Fibroblast of peridontal ligament (primary cell): ENCODE measurements at regions not wholly inside any gene's neighbourhood (a gene's known extent, or its start where the extent isn't known, plus 50 kb on each side); places are given as distances from the start of the nearest gene placed in this dataset.
A peak's percentile ranks its signal among the peaks of the same experiment; 100 is the strongest.
"Not testable (repeated sequence)": the region's sequence is repeated elsewhere in the genome, so short reads cannot be mapped to it uniquely, and the experiment has no call there.

Experiments used
- DNase-seq: peaks from one replicate; pipeline ENCODE4 v3.0.0-alpha.2; 2010; ENCODE audit errors: extremely low read depth

DNA sequence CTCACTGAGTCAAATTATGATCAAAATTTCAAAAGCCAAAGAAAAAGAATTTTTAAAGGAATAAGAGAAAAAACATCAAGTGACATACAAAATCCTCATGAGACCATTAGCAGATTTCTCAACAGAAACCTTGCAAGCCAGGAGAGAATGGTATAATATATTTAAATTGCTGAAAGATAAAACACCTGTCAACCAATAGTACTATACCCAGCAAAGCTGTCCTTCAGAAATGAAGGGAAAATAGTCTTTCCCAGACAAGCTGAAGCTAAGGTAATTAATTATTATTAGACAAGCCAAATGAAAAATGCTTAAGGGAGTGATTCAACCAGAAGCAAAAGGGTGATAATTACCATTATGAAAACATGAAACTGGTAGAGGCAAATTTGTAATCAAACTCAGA is 104.2 kb upstream of the TET2 start:
- DNase-seq = no peak

DNA sequence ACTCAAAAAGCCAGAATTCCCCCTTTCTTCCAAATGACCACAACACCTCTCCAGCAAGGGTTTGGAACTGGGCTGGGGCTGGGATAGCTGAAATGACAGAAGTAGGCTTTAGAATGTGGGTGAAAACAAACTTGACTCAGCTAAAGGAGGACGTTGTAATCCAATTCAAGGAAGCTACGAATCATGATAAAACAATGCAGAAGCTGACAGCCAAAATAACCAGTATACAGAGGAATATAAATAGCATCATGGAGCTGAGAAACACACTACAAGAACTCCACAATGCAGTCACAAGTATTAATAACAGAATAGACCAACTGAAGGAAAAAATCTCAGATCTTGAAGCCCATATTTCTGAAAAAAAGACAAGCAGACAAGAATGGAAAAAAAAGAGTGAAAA is 95.8 kb upstream of the TET2 start:
- DNase-seq = peak; percentile 2

DNA sequence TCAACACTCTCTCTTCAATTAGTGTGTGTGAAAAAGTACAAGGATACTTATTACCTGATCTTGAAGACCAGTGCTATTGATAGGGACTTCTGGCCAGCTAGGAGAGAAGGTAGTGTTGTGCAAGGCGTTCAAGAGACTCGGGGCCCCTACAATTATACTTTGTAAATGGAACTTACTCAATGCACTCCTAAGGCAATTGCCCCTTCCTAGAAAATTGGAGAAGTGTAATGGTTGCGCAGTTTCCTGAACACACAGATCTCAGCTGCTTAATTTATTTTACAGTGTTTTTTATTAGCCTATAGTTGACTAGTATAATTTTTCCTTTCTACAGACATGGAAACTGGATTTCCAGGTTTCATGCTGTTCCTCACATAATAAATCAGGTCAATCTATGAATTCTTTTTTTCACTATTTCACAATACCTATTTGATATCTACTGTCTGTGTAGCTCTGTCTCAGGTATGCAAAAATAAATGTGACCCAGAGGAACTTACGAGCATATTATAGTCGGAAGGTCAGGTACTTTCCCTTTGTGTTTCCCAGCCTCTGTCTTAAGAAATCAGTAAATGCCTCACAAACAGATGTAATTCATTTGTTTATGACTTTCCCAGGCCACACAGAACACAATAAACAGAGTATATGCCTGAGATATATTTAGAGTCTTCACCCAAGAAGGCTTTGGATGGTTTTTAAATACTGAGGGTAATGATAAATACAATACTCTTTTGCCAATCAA is 89.1 kb upstream of the TET2 start:
- no peak for DNase-seq

DNA sequence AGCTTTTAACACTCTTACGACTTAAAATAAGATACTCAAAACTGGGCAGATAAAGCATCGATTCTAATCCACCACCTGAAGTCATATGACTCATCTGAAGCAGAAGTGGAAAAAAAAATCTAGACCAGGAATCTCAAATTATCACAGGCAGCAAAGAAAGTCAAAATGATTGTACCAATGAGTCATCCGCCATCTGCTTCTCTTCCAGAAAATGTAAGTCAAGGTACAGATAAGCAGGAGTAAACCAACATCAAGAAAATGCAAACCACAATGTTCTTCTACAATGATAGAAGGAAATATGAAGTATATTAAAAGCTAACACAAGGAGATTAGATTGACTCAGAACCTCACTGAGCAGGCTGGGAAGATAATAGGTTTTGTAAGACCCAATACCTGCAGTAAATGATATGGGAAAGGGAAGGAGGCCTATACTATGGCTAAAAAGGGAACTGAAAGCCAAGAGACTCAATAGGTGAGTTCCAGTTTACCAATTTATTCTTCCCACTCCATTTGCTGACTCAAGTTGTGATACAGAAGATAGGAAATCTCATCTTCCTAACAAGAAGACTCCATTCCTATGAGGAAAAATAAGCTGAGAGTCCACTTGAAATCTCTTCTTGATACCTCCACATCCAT is 88.4 kb upstream of the TET2 start:
- DNase-seq = no peak

- no peak for DNase-seq
Observed at GRCh38 chr4:105059337-105059736, 87.3 kb upstream of the TET2 start.

DNA sequence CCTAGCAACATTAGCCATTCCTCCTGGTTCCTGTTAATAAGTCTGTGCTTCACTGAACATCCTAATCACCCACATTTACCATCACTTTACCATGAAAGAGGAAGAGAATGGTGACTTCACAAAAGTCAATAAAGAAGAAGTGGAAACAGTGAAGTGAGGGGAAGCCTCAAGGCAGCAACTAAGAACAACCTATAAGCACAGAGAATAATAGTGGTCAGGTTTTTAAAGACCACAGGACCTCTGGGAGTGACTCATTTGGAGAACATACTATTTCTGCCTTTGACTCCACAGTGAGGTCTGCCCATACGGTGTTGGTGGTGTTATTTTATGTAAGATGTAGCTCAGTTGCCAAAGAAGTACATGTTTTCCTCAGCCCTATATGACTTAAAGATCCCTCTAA is 86.0 kb upstream of the TET2 start:
- DNase-seq = no peak

GRCh38 chr4:105061136-105061696 is 85.5 kb upstream of the TET2 start:
- no peak for DNase-seq

- DNase-seq = no peak
Observed at GRCh38 chr4:105061731-105062130, 84.9 kb upstream of the TET2 start.

DNA sequence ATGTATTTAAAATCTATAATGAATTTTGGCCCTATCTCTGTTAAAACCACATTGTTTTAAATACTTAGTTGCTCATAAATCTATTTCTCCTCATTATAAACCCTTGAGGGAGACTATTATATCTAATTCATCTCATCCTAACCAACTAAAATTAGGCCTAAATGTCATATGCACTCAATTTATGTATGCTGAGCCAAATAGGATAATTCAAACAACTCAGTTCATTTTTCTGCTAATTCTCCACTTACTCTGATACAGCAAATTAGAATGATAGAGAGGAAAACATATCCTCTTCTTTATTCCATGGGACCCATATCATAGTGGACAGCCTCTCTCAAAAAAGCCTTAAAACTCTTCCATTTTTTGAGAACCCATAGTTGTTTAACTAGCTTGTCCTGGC is 80.3 kb upstream of the TET2 start:
- no peak for DNase-seq

DNA sequence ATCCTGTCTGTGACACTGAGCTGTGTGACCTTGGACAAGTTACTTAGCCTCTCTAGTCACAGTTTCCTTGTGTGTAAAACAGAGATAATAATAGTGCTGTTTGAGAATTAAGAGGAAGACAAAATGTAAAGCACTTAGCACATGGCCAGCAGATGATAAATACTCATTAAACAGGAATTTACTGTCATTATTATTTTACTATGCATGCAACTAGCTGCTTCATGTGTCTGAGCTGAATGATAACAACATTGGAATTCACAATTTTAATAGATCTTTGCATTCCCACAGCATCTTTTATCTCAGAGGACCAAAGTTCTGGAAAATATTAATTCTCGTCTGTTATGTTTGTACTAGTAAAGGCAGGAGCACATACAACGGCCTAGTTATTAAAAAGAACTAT is 79.2 kb upstream of the TET2 start:
- DNase-seq = no peak

- no peak for DNase-seq
Observed at GRCh38 chr4:105067946-105068345, 78.7 kb upstream of the TET2 start.

DNA sequence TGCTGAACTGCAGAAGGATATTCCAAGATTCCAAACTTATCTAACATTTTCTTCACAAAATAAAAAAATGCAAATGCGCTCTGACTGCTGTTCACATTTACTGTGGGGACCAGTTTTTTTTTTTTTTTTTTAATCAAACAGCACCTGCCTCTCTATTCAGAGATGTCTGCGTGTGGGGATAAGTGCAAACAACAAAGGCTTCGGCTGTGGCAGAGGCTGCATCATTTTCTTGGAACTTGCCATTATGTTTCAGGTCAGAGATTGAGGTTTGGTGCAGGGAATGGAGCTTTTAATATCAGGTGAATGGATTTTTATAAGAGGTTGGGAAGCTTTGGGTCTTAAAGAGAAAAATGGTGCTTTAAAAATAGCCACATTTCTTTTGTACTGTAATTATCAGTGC is 78.2 kb upstream of the TET2 start:
- DNase-seq = no peak

DNA sequence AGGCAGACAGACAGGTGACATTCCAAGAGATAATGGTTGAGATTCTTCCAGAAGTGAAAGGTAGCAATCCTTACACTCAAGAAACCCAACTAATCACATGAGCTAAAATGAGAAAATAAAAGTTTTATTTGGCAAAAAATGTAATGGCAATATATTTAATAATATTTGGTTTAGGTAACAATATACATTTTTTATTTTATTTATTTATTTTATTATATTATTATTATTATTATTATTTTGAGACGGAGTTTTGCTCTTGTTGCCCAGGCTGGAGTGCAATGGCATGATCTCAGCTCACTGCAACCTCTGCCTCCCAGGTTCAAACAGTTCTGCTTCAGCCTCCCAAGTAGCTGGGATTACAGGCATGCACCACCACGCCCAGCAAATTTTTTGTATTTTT is 74.6 kb upstream of the TET2 start:
- DNase-seq = not testable (repeated sequence)

DNA sequence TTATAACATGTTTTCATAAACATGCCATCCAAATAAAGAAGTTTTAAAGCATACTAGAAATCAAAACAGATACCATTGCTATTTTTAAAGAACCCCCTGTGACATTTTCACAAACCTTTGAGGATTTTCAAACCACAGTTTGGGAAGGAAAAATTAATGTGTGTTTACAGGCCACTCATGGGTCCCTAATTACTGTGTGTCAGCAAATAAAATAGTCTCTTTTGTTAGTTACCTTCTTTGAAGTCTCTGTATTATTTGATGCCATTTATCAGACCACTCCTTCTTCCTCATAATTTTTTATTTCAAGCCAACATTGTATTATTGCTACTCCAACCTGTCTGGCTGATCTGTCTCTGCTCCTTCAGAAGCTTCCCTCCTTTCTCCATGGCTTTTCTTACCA is 72.6 kb upstream of the TET2 start:
- no peak for DNase-seq

DNA sequence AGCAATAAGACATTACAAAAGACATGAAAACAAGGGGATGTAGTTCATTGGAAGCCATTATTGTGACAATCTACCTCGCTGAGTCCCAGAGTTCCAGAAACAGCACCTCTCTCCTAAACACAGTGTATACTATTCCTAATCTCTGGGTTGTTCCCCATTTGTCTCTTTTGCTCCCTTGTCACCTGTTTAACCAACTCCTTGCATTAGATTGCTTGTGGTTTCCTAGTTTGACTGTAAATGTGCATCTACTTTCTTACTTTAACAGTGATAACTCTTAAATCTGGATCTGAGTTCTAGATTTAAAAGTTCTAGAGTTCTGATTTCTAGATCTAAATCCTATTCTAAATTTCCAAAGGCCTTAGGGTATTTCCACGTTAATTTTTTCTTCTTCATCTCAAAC is 71.6 kb upstream of the TET2 start:
- no peak for DNase-seq

DNA sequence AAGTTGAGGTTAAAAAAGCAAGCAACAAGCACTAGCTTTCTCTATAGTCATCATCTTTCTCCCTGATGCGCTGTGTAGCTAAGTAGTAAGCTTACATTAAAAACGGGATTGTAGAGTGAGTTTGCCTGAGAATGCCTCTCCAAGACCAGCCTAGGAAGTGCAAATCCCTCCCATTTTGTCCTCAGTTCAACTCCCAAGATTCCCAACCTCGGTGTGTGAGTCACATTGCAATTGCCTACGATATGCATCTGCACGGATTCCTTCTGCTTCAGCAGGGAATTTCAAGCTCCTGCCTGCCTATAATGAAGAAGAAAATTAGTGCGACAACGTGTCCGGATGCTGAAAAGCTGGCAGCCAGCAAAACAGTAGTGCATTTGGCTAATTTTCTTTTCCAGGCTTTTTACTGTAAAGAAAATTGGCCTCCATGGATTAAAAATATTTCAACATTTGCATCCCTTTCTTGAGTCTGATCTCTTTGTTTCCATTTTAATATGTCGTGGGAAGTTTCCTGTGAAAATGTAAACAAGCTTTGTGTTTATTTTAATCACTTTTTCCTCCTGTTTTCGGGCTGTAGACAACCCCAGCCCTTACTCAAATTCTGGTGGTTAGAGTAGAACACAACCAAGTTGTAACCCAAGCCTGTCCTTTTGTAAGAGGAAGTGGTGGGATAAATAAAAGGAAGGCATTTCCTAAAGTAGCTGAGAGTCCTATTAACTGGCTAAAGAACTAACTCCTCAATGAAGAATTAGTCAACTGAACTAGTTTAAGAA is 58.4 kb upstream of the TET2 start:
- DNase-seq = peak; percentile 97

GRCh38 chr4:105092356-105092755 is 54.3 kb upstream of the TET2 start:
- DNase-seq = peak; percentile 81

GRCh38 chr4:105092768-105093167 is 53.9 kb upstream of the TET2 start:
- DNase-seq = no peak

GRCh38 chr4:105093975-105094374 is 52.7 kb upstream of the TET2 start:
- no peak for DNase-seq
